Left kidney (tissue), 1 donor: ENCODE measurements at regions not wholly inside any gene's neighbourhood (a gene's known extent, or its start where the extent isn't known, plus 50 kb on each side); places are given as distances from the start of the nearest gene placed in this dataset.
A peak's percentile ranks its signal among the peaks of the same experiment; 100 is the strongest.

Experiments
- DNase-seq: peaks from one replicate; pipeline ENCODE4 v3.0.0-alpha.2; 2013

GRCh38 chr22:48098921-48099245 is 1336.4 kb downstream of the TBC1D22A start:
- no peak for DNase-seq

- DNase-seq: no peak
Measured at GRCh38 chr22:48098243-48098920, 1335.9 kb downstream of the TBC1D22A start.

- DNase-seq: no peak
Measured at GRCh38 chr22:48097723-48098122, 1335.3 kb downstream of the TBC1D22A start.

GRCh38 chr22:48096851-48097665 is 1334.6 kb downstream of the TBC1D22A start:
- DNase-seq: no peak

- DNase-seq: no peak
Measured at GRCh38 chr22:48096411-48096810, 1334.0 kb downstream of the TBC1D22A start.

GRCh38 chr22:48093981-48094380 is 1331.5 kb downstream of the TBC1D22A start:
- no peak for DNase-seq

- no peak for DNase-seq
Measured at GRCh38 chr22:48092866-48093265, 1330.4 kb downstream of the TBC1D22A start.

GRCh38 chr22:48091656-48092223 is 1329.3 kb downstream of the TBC1D22A start:
- no peak for DNase-seq

GRCh38 chr22:48091060-48091650 is 1328.7 kb downstream of the TBC1D22A start:
- DNase-seq: no peak

- no peak for DNase-seq
Measured at GRCh38 chr22:48090332-48090672, 1327.9 kb downstream of the TBC1D22A start.

- peak; percentile 78 for DNase-seq
Measured at GRCh38 chr22:48089601-48090331, 1327.3 kb downstream of the TBC1D22A start.

- no peak for DNase-seq
Measured at GRCh38 chr22:48088926-48089536, 1326.6 kb downstream of the TBC1D22A start.

GRCh38 chr22:48088251-48088650 is 1325.8 kb downstream of the TBC1D22A start:
- no peak for DNase-seq

GRCh38 chr22:48085901-48086645 is 1323.6 kb downstream of the TBC1D22A start:
- DNase-seq: no peak

- no peak for DNase-seq
Measured at GRCh38 chr22:48084729-48085050, 1322.2 kb downstream of the TBC1D22A start.

GRCh38 chr22:48084041-48084728 is 1321.7 kb downstream of the TBC1D22A start:
- no peak for DNase-seq

GRCh38 chr22:48083502-48083901 is 1321.1 kb downstream of the TBC1D22A start:
- DNase-seq: no peak

- no peak for DNase-seq
Measured at GRCh38 chr22:48082284-48082683, 1319.8 kb downstream of the TBC1D22A start.

GRCh38 chr22:48081281-48081680 is 1318.8 kb downstream of the TBC1D22A start:
- DNase-seq: no peak

- DNase-seq: no peak
Measured at GRCh38 chr22:48080316-48081165, 1318.1 kb downstream of the TBC1D22A start.
